Erythroblast (primary cell): ENCODE measurements at regions not wholly inside any gene's neighbourhood (a gene's known extent, or its start where the extent isn't known, plus 50 kb on each side); places are given as distances from the start of the nearest gene placed in this dataset.

ENCODE experiments used
- GATA1 ChIP-seq: IDR thresholded peaks from 2 replicates; pipeline ENCODE4 v1.6.1; 2011; ENCODE audit warnings: low read depth, mild to moderate bottlenecking, control low read depth, low read length, moderate library complexity
- POLR2A ChIP-seq: IDR thresholded peaks from 2 replicates; pipeline ENCODE4 v1.6.1; 2011; ENCODE audit warnings: mild to moderate bottlenecking, low read length

DNA sequence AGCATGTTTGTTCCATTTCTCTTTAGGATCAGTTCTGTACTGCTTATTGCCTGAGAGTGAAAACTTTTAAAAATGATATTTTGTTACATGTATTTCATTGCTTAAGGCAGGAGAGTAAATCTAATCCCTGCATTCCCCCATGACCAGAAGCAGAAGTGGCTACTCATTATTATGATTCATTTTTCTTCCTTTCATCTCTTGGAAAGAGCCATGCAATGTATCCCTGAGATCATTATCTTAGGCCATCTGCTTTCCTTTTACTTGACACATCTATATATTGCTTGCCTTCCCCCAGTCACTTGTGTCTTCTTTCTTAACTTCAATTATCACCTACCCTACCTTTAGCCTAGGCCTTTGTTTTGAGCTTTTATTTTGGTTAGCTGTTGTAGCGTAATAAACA, 430.4 kb upstream of the CHRM3 start:
- no peak for TF ChIP-seq POLR2A
- TF ChIP-seq GATA1: no peak
